ENCODE measurements at regions not wholly inside any gene's neighbourhood (a gene's known extent, or its start where the extent isn't known, plus 50 kb on each side); places are given as distances from the start of the nearest gene placed in this dataset.

DNA sequence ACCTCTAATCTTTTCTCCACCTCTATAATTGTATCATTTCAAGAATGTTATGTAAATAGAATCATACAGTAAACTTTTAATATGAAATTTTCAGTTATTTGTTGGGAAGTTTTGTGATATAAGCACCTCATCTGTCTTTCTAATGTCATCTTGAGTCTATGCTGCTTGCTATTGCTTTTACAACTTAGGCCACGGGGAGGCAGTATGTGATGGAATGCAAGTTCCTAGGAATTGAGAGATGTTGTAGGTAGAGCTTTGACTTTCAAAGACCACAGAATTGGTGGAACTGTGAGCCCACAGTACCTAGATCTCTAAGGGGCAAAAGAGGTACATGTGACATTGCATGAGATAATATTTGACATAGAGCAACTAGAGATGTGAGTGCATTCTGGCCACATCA lies 328.3 kb downstream of the MFSD1 start:
- DNase-seq (ENCODE audit: low read depth) = no peak
- TF ChIP-seq, protein P1, sequence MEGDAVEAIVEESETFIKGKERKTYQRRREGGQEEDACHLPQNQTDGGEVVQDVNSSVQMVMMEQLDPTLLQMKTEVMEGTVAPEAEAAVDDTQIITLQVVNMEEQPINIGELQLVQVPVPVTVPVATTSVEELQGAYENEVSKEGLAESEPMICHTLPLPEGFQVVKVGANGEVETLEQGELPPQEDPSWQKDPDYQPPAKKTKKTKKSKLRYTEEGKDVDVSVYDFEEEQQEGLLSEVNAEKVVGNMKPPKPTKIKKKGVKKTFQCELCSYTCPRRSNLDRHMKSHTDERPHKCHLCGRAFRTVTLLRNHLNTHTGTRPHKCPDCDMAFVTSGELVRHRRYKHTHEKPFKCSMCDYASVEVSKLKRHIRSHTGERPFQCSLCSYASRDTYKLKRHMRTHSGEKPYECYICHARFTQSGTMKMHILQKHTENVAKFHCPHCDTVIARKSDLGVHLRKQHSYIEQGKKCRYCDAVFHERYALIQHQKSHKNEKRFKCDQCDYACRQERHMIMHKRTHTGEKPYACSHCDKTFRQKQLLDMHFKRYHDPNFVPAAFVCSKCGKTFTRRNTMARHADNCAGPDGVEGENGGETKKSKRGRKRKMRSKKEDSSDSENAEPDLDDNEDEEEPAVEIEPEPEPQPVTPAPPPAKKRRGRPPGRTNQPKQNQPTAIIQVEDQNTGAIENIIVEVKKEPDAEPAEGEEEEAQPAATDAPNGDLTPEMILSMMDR (conservative IDR thresholded peaks at IDR 0.05; ENCODE audit: low read depth, low read length) = peak; percentile 52
- no peak overlapping the region for H3K4me3 ChIP-seq (ENCODE audit: low read length)

DNA sequence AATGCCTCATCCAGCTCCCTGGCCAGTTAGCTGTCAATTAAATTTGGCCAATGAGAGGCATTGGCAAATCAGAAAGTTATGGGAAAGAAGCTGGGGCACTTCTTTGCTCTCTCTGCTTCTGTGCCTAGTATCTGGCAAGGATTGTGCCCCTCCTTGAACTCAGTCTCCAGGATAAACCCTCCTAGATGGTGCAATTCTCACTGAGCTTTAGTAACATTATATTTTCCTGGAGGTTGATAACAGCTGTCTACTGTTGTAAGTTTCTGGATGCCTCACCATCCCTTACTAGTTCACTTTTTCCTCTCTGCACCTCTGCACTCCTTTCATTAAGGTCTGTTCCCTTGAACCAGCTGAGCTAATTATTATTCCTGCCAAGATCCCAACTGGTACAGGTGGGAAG lies 329.5 kb downstream of the MFSD1 start:
- TF ChIP-seq, protein P1 (conservative IDR thresholded peaks at IDR 0.05; ENCODE audit: low read depth, low read length) = no peak
- H3K4me3 ChIP-seq (ENCODE audit: low read length) = no peak overlapping the region
- no peak for DNase-seq (ENCODE audit: low read depth)

DNA sequence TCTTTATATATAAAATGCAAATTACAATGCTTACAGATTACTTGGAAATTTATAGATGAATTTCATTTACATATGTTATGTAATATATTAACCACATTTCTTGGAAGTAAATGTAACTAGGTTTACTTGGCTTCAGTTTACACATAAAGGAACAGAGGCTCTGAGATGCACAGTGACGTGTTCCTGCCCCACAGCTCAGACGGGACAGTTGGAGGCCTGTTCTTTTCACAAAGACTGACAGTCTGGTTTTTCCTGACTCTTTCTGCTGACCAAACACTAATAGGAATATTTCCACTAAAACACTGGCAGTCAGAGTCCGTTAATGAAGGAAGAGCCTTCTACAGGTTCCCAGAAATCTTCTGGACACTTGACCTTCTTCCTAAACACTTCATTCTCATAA lies 336.1 kb downstream of the MFSD1 start:
- no peak for DNase-seq (ENCODE audit: low read depth)
- TF ChIP-seq, protein P1 (conservative IDR thresholded peaks at IDR 0.05; ENCODE audit: low read depth, low read length) = no peak
- H3K4me3 ChIP-seq (ENCODE audit: low read length) = no peak overlapping the region

DNA sequence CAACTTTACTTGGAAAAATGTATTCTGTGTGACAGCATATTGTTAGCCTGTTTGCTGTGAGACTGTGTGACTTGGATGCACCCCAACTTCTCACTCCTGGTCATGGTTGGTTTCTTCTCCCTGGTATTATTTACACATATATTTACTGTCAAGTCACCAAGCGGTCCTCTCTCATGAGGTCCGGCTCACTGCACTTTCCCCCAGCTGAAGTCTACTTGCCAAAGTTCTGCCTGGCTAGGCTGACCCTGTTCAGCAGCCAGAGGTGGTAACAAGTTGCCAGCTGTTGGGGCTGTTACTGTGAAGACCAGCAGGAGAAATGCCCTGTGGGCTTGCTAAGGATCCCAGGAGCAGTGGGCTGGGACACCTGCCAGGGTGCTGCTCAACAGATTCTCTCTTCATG lies 337.5 kb downstream of the MFSD1 start:
- TF ChIP-seq, protein P1 (conservative IDR thresholded peaks at IDR 0.05; ENCODE audit: low read depth, low read length) = no peak
- DNase-seq (ENCODE audit: low read depth) = no peak
- H3K4me3 ChIP-seq (ENCODE audit: low read length) = no peak overlapping the region

DNA sequence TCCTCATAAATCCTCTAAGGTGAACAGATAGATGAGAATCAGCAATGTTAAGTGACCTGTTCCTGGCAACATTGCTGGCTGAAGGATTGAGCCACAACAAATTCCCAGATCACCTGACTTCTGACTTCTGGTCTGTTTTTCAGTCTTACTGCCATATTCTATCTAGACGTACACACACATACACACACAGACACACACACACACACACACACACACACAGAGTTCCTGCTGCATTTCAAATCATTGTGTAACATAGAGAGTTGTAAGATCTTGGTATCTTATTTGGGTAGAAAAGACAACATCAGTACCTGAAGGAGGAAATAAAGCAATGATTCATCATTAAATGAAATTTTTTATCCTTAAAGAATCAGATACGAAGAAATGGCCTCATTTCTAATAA lies 342.6 kb downstream of the MFSD1 start:
- DNase-seq (ENCODE audit: low read depth) = no peak
- no peak overlapping the region for H3K4me3 ChIP-seq (ENCODE audit: low read length)
- TF ChIP-seq, protein P1 (conservative IDR thresholded peaks at IDR 0.05; ENCODE audit: low read depth, low read length) = no peak

DNA sequence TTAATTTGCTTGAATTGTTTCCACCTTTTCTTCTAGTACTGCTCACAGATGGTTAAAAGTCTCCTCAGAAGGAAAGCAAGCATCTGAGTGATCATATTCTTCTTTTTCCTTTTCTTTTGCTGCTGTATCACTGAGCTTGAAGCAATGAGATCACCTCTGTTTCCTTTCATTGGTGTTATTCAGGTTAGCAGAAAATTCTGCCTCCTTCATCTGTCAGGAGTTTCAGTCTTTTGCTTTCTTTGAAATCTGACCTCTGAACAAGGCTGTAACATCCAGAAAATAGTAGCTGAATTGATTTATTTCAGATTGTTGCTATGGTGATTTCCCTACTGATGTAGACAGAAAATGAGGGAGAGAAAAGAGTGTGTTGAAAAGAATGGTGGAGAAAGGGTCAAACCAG lies 343.0 kb downstream of the MFSD1 start:
- no peak overlapping the region for H3K4me3 ChIP-seq (ENCODE audit: low read length)
- TF ChIP-seq, protein P1 (conservative IDR thresholded peaks at IDR 0.05; ENCODE audit: low read depth, low read length) = no peak
- no peak for DNase-seq (ENCODE audit: low read depth)

DNA sequence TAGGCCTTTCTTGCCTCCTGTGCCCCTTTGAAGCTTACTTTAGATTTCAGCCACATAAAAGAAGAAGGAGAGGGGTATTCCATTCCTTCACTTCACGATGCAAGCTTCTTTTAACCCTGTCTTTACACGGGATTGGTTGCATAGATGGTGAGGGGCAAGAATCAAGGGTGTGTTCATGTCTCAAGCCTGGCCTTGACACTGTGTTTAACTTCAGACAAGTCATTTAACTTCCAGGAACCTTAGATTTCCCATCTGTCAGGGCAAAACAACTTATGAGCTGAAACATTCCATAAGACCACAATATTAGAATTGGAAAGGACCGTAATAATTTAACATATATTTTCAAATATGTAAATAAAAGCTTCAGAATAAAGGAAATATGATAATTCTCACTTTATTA lies 344.5 kb downstream of the MFSD1 start:
- no peak for DNase-seq (ENCODE audit: low read depth)
- no peak overlapping the region for H3K4me3 ChIP-seq (ENCODE audit: low read length)
- TF ChIP-seq, protein P1 (conservative IDR thresholded peaks at IDR 0.05; ENCODE audit: low read depth, low read length) = no peak
